Urothelium cell line (cell line): ENCODE measurements at regions not wholly inside any gene's neighbourhood (a gene's known extent, or its start where the extent isn't known, plus 50 kb on each side); places are given as distances from the start of the nearest gene placed in this dataset.
A peak's percentile ranks its signal among the peaks of the same experiment; 100 is the strongest.

Experiments used
- DNase-seq: peaks from one replicate; pipeline ENCODE4 v3.0.0; 2011; ENCODE audit warnings: low spot score, mixed read lengths
- FAIRE-seq: peaks from 2 replicates; lab custom pipeline; 2011; peaks lifted over from hg19 to GRCh38; lab: Jason Lieb, UNC

DNA sequence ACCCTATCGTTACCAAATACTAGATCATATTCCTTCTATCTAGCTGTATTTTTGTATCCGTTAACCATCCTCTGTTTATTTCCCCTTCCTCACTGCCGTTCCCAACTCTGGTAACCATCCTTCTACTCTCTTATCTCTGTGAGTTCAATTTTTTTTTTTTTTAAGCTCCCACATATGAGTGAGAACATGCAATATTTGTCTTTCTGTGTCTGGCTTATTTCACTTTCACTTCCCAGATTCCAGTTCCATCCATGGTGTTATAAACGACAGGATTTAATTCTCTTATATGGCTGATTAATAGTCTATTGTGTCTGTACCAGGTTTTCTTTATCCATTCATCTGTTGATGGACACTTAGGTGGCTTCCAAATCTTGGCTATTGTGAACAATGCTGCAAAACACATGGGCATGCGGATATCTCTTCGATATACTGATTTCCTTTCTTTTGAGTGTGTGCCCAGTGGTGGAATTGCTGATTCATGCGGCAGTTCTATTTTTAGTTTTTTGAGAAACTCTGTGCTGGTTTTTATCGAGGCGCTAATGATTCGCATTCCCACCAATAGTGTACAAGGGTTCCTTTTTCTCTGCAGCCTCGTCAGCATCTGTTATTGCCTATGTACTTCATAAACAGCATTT, 599.6 kb downstream of the TMEM114 start:
- FAIRE-seq (no peak), DNase-seq (peak; percentile 18)

DNA sequence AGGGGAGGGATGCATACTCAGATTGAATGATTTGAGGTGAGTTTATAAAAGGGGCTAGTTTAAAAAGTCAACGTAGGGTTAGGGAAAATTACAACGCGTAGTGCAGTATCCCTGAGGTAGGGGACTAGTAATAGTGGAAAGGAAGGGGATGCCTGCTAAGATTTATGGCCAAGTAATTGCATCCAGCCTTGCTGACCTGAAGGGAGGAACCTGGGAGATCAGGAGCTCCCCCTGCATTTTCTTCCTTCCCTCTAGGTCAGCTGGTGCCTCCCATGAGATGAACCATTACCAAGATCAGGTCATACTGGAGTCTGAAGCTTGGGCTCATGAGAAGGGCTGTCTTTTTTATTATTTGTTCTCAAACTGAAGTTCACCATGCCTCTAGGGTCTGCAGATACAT, 606.6 kb downstream of the TMEM114 start:
- no peak for DNase-seq
- FAIRE-seq: no peak

DNA sequence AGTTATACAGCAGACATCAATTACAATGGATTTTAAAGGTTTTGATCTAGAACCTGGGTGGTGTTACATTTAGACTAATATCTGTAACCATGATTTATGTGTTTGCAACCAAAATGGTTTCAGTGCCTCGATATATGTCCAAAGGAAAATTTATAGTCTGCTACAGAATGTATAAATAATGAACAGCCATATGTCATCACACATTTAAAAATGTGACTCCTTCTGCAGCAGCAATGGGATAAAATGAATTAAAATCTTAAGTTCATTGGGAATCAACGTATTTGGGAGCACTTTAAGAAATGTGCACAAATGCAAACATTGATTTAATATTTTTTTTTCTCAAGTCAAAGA, 610.2 kb downstream of the TMEM114 start:
- FAIRE-seq (no peak), DNase-seq (no peak)

DNA sequence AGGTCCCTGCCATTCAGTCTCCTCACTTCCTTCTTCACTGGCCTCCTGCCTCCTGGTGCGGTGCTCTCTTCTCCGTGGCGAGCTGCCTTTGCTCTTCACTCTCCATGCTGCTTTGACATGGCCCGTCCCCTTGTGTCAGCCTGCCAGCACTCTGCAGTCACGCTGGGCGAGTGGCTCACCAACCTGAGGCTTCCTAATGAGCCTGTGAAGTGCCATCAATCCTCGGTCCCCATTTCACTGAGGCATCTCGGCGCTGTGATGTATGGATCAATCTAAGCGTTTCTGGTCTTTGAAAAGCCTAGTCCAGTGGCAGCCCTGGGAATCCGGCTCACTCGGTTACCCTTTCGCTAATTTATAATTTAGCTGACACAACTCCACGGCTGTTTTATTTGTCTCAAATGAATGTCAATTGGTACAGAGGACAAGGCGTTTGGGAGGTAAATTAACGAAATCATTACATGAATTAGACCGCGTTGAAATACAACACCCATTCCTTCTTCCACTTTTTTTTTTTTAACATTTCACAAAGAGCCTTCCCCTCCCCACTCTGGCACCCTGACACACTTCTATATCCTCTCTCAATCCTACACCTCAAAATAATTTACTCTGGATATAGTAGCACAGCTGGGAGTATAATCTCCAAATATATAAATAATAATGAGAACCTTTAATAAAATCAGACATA, 610.7 kb downstream of the TMEM114 start:
- FAIRE-seq (no peak), DNase-seq (no peak)

DNA sequence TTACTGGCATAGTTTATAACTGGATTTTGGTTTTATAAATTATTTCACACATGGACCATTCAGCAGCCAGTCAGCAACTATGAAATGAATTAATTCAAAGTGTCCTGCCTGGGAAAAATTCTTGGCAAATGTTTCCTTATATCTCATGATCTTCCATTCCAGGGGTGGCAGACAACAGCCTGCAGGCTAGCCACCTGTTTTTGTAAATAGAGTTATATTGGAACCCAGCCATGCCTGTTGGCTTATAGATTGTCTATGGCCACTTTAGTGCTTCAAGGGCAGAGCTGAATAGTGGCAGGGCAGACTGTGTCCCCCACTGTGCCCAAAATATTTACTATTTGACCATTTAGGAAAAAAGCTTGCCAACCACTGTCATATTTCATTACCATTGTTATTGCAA, 613.7 kb downstream of the TMEM114 start:
- FAIRE-seq (no peak), DNase-seq (no peak)

DNA sequence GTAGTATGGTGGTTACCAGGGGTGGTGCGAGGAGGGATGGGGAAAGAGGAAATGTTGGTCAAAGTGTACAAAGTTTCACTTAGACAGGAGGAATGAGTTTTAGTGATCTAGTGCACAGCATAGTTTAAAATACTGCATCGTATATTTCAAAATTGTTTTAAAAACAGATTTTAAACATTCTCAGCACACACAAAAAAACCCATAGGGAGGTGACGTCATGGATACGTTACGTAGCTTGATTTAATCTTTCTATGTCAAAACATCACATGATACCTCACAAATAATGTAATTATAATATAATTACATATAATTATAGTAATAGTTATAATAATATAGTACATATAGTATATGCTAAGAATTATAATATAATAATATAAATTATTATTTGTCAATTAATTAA, 614.2 kb downstream of the TMEM114 start:
- FAIRE-seq (no peak), DNase-seq (no peak)

DNA sequence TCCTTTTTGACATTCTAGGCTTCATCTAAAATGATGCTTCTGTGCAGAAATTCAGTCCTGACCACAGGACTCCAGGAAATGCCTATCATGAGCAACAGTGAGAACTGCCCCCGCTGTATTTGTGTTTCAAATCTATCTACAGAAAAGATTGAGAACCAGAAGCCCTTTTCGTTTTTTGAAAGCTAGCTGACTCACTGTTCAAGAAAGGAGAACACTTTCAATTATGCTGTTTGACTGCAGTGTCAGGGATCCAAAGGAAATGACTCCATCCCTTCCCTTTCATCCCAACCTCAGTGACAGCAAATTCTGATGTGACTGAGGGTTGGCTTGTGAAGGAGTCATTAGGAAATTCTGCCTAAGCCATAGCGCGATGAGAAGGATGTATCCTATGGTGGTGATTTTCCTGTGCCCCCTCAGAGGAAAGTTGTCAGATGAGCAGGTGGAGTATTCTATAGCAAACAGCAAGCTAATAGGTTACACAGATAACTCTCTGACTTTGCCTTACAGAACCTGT, 622.3 kb downstream of the TMEM114 start:
- FAIRE-seq (no peak), DNase-seq (no peak)

DNA sequence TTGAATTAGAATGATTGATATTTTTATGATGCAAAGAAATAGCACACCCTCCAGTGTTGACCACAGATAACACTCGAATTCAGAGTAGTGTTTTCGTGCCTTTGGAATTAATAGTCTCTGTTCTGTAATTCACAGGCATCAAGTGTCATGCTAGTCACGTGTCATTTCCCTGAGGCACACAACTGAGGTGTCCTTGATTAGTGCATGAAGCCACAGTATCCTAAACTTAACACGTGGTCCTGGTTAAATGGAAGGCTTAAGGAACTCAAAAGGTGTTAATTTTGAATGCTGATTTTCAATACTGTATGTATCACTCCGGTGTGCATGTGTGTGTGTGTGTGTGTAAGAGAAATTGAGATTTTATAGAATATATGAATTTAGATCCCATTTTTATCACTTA, 625.6 kb downstream of the TMEM114 start:
- no peak for FAIRE-seq
- DNase-seq: no peak

DNA sequence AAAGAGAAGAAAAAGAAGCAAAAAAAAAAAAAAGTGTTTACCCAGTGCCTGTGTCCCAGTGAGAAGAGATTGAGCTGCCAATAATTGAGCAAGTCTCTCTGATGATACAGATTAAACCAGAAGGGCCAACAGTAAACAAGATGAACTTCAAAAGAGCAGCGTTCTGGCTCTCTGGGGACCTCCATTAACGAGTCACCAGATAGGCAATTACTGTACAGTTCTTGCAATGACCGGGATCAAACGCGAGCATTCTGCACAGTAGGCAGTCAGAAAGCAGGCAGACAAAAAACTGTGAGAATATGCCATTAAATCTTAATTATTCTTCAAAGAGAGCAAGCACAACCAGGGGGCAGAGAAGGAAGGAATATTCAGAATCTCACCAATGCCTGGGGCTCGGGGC, 626.1 kb downstream of the TMEM114 start:
- FAIRE-seq: no peak
- DNase-seq: no peak

DNA sequence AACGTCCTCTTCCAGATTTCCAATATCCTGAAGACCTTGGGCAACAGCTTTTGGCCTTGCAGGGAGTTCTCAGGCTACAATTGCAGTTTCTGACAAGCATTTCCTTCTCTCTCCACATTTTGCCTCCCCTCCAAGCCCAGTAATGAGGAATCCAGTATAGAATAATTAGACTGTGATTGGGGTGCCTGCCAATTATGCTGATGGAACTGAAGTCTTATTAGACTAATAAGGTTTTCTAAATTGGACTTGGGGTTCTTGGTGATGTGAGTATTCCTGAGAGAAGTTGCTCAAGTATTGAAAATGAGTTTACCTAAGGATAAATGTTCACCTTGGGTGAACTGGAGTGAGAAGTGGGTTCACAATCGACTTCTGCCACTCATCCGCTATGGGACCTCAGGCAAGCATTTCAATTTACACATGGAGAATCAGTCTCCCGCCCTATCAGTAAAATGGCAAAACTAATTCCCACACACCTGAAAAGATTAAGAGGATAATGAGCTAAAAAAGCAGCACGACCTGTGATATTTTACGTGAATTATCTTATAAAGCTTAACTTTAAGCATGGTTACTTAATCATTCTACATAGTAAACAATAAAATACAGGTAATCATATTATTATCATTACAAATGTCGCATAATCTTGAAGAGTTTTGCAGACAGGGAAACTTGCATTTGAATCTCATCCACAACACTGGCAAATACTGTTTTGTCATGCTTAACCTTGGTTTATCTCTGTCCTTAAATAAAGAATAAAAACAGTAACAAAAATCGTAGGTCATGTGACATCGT, 628.0 kb downstream of the TMEM114 start:
- FAIRE-seq (no peak), DNase-seq (no peak)

DNA sequence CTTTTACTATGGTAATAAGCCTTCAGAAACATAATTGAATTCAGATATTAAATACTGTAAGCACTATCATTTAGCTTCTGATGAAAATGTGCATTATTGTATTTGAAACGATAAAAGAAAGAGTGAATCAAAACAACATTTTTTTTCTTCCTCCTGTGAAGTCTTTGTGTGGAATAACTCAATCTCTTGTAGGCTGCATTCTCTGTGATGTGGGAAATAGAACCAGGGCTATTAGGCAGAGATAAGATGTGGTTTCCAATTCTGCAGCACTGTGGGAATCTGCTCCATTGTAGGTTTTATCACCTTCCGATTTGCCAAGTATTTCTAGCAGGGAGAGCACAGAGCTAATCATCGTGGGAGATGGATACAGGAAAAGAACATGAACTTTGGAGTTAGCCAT, 624.5 kb downstream of the RBFOX1 start:
- DNase-seq (no peak), FAIRE-seq (no peak)

DNA sequence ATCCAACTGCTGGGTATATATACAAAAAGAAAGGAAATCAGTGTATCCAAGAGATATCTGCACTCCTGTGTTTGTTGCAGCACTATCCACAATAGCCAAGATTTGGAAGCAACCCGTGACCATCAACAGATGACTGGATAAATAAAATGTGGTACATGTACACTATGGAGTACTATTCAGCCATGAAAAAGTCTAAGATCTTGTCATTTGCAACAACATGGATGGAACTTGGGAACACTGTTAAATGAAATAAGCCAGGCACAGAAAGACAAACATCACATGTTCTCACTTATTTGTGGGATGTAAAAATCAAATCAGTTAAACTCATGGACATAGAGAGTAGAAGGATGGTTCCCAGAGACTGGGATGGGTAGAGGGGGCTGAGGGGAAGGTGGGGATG, 620.7 kb downstream of the RBFOX1 start:
- DNase-seq (no peak), FAIRE-seq (no peak)

DNA sequence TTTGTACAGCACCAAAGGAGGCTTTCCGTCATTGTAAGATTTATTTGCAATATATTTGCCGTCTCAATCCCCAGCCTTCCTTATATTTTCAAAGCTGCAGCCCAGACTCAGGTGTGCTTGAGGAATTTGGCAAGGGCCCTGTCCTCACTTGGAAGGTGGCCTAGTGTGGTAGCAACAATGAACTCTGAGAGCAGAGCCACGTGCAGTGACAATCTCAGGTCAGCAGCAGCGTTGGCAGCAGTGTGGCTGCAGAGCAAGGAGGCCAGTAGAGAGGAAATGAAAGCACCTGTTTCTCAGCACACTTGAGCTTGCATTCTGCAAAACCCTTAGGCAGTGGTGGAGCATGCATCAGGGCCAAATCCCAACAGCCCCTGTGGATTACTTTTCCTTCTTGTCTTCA, 613.5 kb downstream of the RBFOX1 start:
- DNase-seq: no peak
- FAIRE-seq: no peak

DNA sequence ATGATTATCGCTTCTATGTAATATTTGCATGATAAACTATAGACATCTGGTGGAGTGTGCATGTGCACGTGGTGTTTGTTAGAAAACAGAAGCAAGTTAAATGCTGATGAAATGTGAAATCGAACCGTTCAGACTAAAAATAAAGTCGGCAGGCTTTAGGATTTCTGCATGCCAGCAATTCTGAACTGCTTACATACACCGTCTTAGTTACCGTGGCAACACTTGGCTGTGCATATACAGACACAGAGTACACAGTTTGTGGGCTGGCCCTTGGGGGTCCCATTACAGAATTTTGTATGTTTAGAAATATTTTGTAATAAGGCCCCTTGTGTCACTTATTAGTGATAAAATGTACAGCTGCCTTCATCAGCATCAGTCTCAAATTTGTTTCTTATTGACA, 605.5 kb downstream of the RBFOX1 start:
- DNase-seq (no peak), FAIRE-seq (no peak)

DNA sequence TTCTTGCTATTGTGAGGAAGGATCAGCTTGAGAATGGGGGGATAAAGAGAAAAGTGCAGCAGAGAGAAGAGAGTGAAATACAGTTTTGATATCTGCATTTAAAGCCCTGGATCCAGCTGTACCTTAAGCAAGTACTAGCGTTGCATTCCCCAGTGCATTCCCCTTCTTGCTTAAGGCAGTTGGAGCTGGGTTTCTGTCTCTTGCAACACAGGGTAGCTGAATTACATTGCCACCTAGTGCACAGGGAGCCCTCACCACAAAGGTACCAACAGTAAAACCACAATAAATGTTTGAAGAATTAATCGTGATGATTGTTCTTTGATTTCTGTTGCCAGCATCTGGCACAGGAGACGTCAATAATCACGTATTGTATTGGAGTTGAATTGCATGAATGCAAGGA, 588.7 kb downstream of the RBFOX1 start:
- FAIRE-seq: no peak
- peak; percentile 20 for DNase-seq

DNA sequence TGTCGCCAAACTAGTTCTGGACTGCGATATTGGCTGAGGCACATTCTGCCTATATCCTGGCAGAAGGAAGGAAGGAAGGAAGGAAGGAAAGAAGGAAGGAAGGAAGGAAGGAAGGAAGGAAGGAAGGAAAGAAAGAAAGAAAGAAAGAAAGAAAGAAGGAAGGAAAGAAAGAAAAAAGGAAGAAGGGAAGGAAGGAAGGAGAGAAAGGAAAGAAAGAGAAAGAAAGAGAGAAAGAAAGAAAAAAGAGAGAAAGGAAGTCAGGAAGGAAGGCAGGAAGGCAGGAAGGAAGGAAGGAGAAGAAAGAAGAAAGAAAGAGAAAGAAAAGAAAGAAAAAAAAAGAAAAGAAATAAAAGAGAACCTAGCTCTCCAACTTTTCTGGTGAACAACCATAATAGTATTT, 587.1 kb downstream of the RBFOX1 start:
- no peak for FAIRE-seq
- no peak for DNase-seq

DNA sequence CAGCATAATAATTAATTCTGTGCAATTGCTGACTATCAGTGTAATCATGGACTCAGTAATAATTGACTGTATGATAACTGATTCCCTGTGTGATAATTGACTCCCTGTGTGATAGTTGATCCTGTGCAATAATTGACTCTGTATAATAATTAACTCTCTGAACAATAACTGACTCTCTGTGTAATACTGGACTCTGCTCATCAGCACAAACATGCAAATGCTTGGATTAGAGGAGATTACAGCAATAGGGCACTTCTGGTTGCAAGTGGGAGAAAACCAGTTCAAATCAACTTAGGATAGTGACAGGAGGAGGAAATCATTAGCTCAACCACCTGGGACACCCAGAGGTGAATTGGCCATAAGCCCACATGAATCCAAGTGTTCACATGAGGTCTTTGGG, 582.1 kb downstream of the RBFOX1 start:
- FAIRE-seq (no peak), DNase-seq (no peak)

DNA sequence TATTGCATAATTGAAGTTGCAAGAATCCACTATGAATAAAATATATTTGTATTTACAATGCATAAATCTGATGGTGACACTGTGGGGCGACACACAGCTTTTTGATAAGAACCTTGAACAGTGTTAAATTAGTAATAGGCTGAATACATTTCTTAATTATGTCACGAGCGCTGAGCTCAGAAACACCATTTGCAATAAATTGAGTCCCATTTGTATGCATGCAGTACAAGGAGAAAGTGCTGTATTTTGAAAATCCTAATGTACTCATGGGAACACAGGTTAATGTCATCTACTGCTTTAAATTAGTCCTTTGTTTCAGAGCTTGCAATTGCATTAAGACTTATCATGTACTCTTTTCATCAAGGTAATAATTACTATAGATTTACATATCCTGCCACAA, 579.5 kb downstream of the RBFOX1 start:
- FAIRE-seq (no peak), DNase-seq (no peak)

DNA sequence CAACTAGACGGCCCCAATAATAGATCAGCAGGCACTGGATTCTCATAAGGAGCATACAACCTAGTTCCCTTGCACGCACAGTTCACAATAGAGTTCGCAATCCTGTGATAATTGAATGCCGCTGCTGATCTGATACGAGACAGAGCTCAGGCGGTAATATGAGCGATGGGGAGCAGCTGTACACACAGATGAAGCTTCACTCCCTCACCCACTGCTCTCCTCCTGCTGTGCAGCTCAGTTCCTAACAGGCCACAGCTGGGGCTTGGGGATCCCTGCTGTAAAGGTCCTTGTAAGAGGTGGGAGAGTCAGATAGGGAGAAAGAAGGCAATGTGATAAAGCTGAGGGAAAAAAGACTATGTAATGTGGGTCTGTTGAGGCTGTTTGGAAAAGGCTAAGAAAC, 577.5 kb downstream of the RBFOX1 start:
- FAIRE-seq (no peak), DNase-seq (no peak)

DNA sequence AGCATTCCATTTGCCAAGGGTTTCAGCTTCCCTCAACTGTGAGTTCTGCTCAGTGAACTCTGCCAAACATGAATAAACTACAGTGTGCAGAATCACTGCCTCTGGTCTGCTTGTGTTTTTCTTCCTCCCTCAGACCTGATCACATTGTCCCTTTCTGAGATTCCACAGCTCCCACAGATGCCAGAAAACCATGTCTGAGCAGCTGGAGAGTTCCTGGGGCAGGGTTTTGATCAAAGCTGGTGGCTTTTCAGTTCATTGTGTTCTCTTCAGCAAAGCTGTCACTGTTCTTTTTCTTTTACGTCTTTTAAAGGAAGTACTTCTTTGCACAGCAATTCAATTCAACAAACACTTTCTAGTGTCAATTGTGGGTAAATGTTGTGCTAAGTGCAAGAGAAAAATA, 555.8 kb downstream of the RBFOX1 start:
- FAIRE-seq (no peak), DNase-seq (no peak)

DNA sequence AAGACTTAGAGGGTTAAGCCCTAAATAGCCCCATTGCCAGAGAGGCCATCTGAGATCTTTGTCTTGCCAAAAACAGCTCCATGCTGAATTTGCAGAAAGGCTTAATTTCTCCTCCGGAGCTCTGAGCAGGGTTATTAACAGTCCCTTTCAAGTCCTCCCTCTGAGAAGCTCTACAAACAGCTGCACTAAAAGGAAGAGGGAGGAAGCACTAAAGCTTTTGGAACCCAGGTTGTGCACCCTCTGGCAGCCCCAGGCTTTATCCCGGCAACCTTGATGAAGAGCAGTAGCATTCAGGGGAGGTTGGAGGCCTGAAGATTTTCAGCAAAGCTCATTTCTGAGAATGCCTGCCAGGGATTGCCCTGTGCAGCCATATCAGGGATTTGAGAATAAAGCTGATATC, 554.7 kb downstream of the RBFOX1 start:
- DNase-seq (no peak), FAIRE-seq (no peak)

DNA sequence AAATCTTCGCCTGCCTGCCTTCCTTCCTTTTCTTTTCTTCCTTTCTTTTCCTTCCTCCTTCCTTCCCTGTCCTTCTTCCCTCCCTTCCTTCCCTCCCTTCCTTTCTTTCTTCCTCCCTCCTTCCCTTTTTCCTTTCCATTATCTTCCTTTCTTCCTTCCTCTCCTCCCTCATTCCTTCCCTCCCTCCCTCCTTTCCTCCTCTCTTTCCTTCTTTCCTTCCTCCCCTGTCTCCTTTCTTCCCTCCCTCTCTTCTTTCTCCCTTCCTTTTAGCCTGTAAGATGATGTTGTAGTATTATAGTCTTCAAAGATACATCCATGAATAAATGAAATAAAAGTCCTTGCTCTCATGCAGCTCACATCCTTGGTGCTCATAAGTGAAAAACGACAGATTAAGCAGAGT, 539.3 kb downstream of the RBFOX1 start:
- no peak for FAIRE-seq
- DNase-seq: no peak
